PC-9 (cell line): ENCODE measurements at regions not wholly inside any gene's neighbourhood (a gene's known extent, or its start where the extent isn't known, plus 50 kb on each side); places are given as distances from the start of the nearest gene placed in this dataset.

Experiments used
- BruUV-seq: library from RNA; stranded (reverse); fragments of 400-500 nt; replicated peaks from 2 replicates; lab custom pipeline; 2021; lab: Mats Ljungman, UMichigan
- CTCF ChIA-PET: fragments of 300-600 bp; sonication (Branson Sonifier 250); formaldehyde crosslinking; loops from one replicate; lab custom pipeline; 2022; ENCODE audit warnings: antibody characterized with exemption; lab: Charles Lee
- POLR2A ChIA-PET: fragments of 300-600 bp; sonication (Branson Sonifier 250); formaldehyde crosslinking; loops from one replicate; lab custom pipeline; 2022; ENCODE audit warnings: antibody characterized with exemption; ENCODE audit not compliant: unreplicated experiment; lab: Charles Lee
- DNase-seq, 2 experiments: peaks; one replicate each; pipeline versions ENCODE4 v3.0.0 to v3.0.0-alpha.2; 2015 to 2022; ENCODE audit warnings: mixed read lengths in 1 of 2
- H2AFZ ChIP-seq: fragments of 200-600 bp; sonication (generic); 2 replicates; pipeline ENCODE4 v1.8.1; 2017; ENCODE audit warnings: antibody characterized with exemption
- H3F3A ChIP-seq: fragments of 200-600 bp; sonication (generic); 2 replicates; pipeline ENCODE4 v1.8.1; 2017; ENCODE audit warnings: antibody characterized with exemption, mild to moderate bottlenecking, low read depth; ENCODE audit not compliant: insufficient read depth
- H3K27ac ChIP-seq: fragments of 200-600 bp; sonication (generic); 2 replicates; pipeline ENCODE4 v1.6.1; 2016; ENCODE audit warnings: mixed run types
- H3K27me3 ChIP-seq: fragments of 200-600 bp; sonication (generic); 2 replicates; pipeline ENCODE4 v1.6.1; 2016; ENCODE audit warnings: low read depth, mixed run types; ENCODE audit not compliant: insufficient read depth
- H3K36me3 ChIP-seq: fragments of 200-600 bp; sonication (generic); 2 replicates; pipeline ENCODE4 v1.6.1; 2016; ENCODE audit warnings: low read depth, mixed run types
- H3K4me1 ChIP-seq: fragments of 200-600 bp; sonication (generic); replicated peaks from 2 replicates; pipeline ENCODE4 v1.6.1; 2016; ENCODE audit warnings: mixed run types; ENCODE audit not compliant: insufficient read depth
- H3K4me2 ChIP-seq: fragments of 200-600 bp; sonication (generic); 2 replicates; pipeline ENCODE4 v1.6.1; 2017; ENCODE audit warnings: mixed run types
- H3K4me3 ChIP-seq: fragments of 200-600 bp; sonication (generic); 2 replicates; pipeline ENCODE4 v1.6.1; 2016; ENCODE audit warnings: mixed run types
- H3K79me2 ChIP-seq: fragments of 200-600 bp; sonication (generic); 2 replicates; pipeline ENCODE4 v1.6.1; 2017; ENCODE audit warnings: low read depth, mixed run types
- H3K9me2 ChIP-seq: fragments of 200-600 bp; sonication (generic); 2 replicates; pipeline ENCODE4 v1.8.1; 2017; ENCODE audit warnings: mild to moderate bottlenecking; ENCODE audit not compliant: insufficient read depth
- H3K9me3 ChIP-seq: fragments of 200-600 bp; sonication (generic); 2 replicates; pipeline ENCODE4 v1.8.1; 2016; ENCODE audit warnings: low read depth; ENCODE audit not compliant: insufficient read depth
- H4K20me1 ChIP-seq: fragments of 200-600 bp; sonication (generic); 2 replicates; pipeline ENCODE4 v1.8.1; 2017; ENCODE audit not compliant: insufficient read depth
- EZH2 ChIP-seq: fragments of 200-600 bp; sonication (generic); IDR thresholded peaks from 2 replicates; pipeline ENCODE4 v1.8.0; 2017; ENCODE audit warnings: antibody characterized with exemption, low read depth
- intact Hi-C: fragments of 100-400 bp; cut with micrococcal nuclease; formaldehyde crosslinking; loops from one replicate; pipeline ENCODE4 v1.10.0; 2022; ENCODE audit not compliant: unreplicated experiment
- TF ChIP-seq, protein P1 (sequence below): fragments of 200-600 bp; sonication (generic); conservative IDR thresholded peaks from 2 replicates; pipeline ENCODE4 v1.6.1; 2017; ENCODE audit warnings: mixed run types, antibody characterized with exemption, mild to moderate bottlenecking, moderate library complexity

DNA sequence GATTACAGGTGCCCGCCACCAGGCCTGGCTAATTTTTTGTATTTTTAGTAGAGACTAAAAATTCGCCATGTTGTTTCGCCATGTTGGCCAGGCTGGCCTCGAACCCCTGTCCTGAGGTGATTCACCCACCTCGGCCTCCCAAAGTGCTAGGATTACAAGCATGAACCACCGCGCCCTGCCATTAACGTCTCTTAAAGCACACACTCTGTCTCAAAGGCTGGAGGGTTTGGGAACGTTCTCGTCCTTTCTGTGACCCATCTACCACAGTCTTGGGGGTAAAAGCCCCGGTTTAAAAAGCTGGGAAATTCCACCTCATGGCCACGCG is 57.8 kb upstream of the ARID1B start:
- TF ChIP-seq, protein P1, sequence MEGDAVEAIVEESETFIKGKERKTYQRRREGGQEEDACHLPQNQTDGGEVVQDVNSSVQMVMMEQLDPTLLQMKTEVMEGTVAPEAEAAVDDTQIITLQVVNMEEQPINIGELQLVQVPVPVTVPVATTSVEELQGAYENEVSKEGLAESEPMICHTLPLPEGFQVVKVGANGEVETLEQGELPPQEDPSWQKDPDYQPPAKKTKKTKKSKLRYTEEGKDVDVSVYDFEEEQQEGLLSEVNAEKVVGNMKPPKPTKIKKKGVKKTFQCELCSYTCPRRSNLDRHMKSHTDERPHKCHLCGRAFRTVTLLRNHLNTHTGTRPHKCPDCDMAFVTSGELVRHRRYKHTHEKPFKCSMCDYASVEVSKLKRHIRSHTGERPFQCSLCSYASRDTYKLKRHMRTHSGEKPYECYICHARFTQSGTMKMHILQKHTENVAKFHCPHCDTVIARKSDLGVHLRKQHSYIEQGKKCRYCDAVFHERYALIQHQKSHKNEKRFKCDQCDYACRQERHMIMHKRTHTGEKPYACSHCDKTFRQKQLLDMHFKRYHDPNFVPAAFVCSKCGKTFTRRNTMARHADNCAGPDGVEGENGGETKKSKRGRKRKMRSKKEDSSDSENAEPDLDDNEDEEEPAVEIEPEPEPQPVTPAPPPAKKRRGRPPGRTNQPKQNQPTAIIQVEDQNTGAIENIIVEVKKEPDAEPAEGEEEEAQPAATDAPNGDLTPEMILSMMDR: no peak
- TF ChIP-seq EZH2: no peak
- Histone ChIP-seq H3K9me2 (no peaks in the 10 kb centered on the region), H3K4me3 (peak overlapping the region; percentile 50; the same call in 1 of the 2 replicates), H3K4me2 (peak overlapping the region; percentile 83), H3K79me2 (no peaks in the 10 kb centered on the region), H4K20me1 (no peaks in the 10 kb centered on the region), H3F3A (peaks cover 24% of the 10 kb centered on the region), H3K36me3 (no peaks in the 10 kb centered on the region), H3K27ac (peak overlapping the region; percentile 65), H3K9me3 (no peaks in the 10 kb centered on the region), H3K4me1 (peaks cover 28% of the 10 kb centered on the region), H3K27me3 (no peaks in the 10 kb centered on the region), H2AFZ (peak overlapping the region; percentile 91)
- CTCF ChIA-PET: no interaction called here
- intact Hi-C loops: no loop called here
- BruUV-seq: TSS peak; percentile 80
- POLR2A ChIA-PET: interaction anchor here (0.6 kb wide), 1 partner anchor 220 kb away, joined by 4 read pairs; no protein-coding TSS in a partner anchor
- DNase-seq: no peak

DNA sequence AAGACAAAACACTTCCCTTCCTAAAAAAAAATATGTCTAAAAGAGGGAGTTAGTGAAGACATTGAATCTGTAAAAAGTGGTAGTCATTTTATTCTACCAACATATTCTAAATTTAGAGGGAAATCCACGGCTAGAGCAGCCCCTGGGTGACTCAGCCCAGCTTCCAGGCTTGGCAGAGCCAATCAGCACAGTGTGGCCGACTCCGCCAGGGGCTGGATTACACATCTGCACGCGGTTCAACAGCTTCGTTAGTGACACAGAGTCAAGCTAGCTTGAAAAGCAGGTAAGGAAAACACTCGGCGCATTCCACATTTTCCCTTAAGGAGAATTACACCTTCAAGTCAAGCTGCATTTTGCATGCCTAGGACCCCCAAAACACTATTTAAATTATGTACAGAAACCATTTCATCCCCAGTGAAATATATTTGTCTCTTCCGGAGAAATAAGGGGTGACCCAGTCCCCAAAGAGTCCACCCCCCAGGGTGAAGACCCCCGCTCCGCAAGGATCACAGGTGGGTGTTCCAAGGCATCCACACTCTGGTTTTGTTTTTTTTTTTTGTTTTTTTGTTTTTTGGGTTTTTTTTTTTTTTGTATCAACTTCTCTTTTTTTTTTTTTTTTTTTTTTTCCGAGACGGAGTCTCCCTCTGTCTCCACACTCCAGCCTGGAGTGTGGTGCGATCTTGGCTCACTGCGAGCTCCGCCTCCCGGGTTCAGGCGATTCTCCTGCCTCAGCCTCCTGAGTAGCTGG is 58.4 kb upstream of the ARID1B start:
- peaks cover 28% of the 10 kb centered on the region for H3K4me1 ChIP-seq
- no peaks in the 10 kb centered on the region for H3K27me3 ChIP-seq
- intact Hi-C loops: no loop called here
- H3K79me2 ChIP-seq: no peaks in the 10 kb centered on the region
- TF ChIP-seq EZH2: no peak
- TF ChIP-seq, protein P1: no peak
- peaks cover 24% of the 10 kb centered on the region for H3F3A ChIP-seq
- no peaks in the 10 kb centered on the region for H3K9me2 ChIP-seq
- ChIA-PET POLR2A (interaction anchor here (0.6 kb wide), 1 partner anchor 221 kb away, joined by 4 read pairs; no protein-coding TSS in a partner anchor), CTCF (no interaction called here)
- no peaks in the 10 kb centered on the region for H4K20me1 ChIP-seq
- H2AFZ ChIP-seq: no peak overlapping the region
- BruUV-seq: no TSS peak
- 0 out of 2 replicates have a peak overlapping the region, but pooled peaks have one; percentile 50 for H3K4me3 ChIP-seq
- no peaks in the 10 kb centered on the region for H3K9me3 ChIP-seq
- H3K36me3 ChIP-seq: no peaks in the 10 kb centered on the region
- DNase-seq: peak in 1 of 2 experiments; percentile 60
- peak overlapping the region; percentile 83 for H3K4me2 ChIP-seq
- peak overlapping the region; percentile 65; the same call in 1 of the 2 replicates for H3K27ac ChIP-seq

DNA sequence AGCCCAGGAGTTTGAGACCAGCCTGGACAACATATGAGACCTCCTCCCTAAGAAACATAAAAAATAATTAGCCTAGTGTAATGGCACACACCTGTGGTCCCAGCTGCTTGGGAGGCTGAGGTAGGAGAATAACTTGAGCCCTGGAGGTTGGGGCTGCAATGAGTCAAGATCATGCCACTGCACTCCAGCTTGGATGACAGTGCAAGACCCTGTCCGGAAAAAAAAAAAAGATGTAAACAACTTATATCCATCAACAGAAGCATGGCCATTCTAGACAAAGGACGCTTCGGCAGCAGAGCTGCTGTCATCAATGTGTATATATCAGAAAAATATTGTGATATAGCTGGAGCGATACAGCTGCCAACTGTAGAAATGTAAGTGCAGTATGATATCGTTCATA is 59.6 kb upstream of the ARID1B start:
- Histone ChIP-seq H3K27me3 (no peaks in the 10 kb centered on the region), H3K4me2 (no peak overlapping the region), H3K4me3 (no peak overlapping the region), H3K9me3 (no peaks in the 10 kb centered on the region), H3K9me2 (no peaks in the 10 kb centered on the region), H3K4me1 (peaks cover 28% of the 10 kb centered on the region), H4K20me1 (no peaks in the 10 kb centered on the region), H3K36me3 (no peaks in the 10 kb centered on the region), H3K27ac (no peak overlapping the region), H2AFZ (no peak overlapping the region), H3F3A (peaks cover 24% of the 10 kb centered on the region), H3K79me2 (no peaks in the 10 kb centered on the region)
- TF ChIP-seq EZH2: no peak
- TF ChIP-seq, protein P1: no peak
- DNase-seq: no peak
- BruUV-seq: no TSS peak
- ChIA-PET CTCF (no interaction called here), POLR2A (no interaction called here)
- intact Hi-C loops: no loop called here
